GM12891 (cell line): ENCODE measurements at regions not wholly inside any gene's neighbourhood (a gene's known extent, or its start where the extent isn't known, plus 50 kb on each side); places are given as distances from the start of the nearest gene placed in this dataset.

Experiments used
- POLR2A ChIP-seq: IDR thresholded peaks from 2 replicates; pipeline ENCODE4 v1.6.1; 2011; ENCODE audit warnings: low read depth, low read length, control low read depth
- POLR2AphosphoS5 ChIP-seq: IDR thresholded peaks from 2 replicates; pipeline ENCODE4 v1.6.1; 2011; ENCODE audit warnings: low read depth, low read length, control low read depth
- POU2F2 ChIP-seq: IDR thresholded peaks from 2 replicates; pipeline ENCODE4 v1.6.1; 2011; ENCODE audit warnings: low read depth, mild to moderate bottlenecking, control low read depth, low read length, moderate library complexity
- TAF1 ChIP-seq: IDR thresholded peaks from 2 replicates; pipeline ENCODE4 v1.6.1; 2011; ENCODE audit warnings: low read depth, low read length, control low read depth

GRCh38 chr20:8983478-8984345 is 85.2 kb upstream of the PLCB4 start:
- TF ChIP-seq POLR2AphosphoS5 (no peak), POLR2A (no peak), POU2F2 (no peak), TAF1 (no peak)
